GM12878 (cell line): ENCODE measurements at regions not wholly inside any gene's neighbourhood (a gene's known extent, or its start where the extent isn't known, plus 50 kb on each side); places are given as distances from the start of the nearest gene placed in this dataset.

Experiments used
- ATAC-seq: fragments of 200-7000 bp; cut with Tn5 transposase; 3 replicates; pipeline ENCODE4 v1.9.1; 2020; ENCODE audit warnings: mild to moderate bottlenecking, moderate library complexity
- BruUV-seq: library from RNA; stranded (reverse); fragments of 400-500 nt; replicated peaks from 2 replicates; lab custom pipeline; 2021; lab: Mats Ljungman, UMichigan
- CTCF ChIA-PET: fragments of 300-600 bp; sonication (Branson Sonifier 250); formaldehyde crosslinking; extraction: SDS; loops from one replicate; lab custom pipeline; 2021; ENCODE audit warnings: inconsistent platforms; lab: Yijun Ruan, JAX
- POLR2A ChIA-PET: fragments of 350-600 bp; formaldehyde crosslinking; extraction: SDS; loops from one replicate; lab custom pipeline; 2021; ENCODE audit warnings: inconsistent platforms; lab: Charles Lee
- RAD21 ChIA-PET: fragments of 300-600 bp; sonication (Branson Sonifier 250); formaldehyde crosslinking; loops from one replicate; lab custom pipeline; 2023; ENCODE audit warnings: antibody characterized with exemption; ENCODE audit not compliant: unreplicated experiment; lab: Charles Lee
- SMC1A ChIA-PET: fragments of 300-600 bp; sonication (Branson Sonifier 250); formaldehyde crosslinking; loops from one replicate; lab custom pipeline; 2023; ENCODE audit not compliant: unreplicated experiment, uncharacterized antibody; lab: Charles Lee
- DNase-seq: peaks from one replicate; pipeline ENCODE4 v3.0.0-alpha.2; 2011; ENCODE audit warnings: low read depth, low spot score
- FAIRE-seq: peaks from 3 replicates; lab custom pipeline; 2011; peaks lifted over from hg19 to GRCh38; lab: Jason Lieb, UNC
- H2AFZ ChIP-seq: 2 replicates; pipeline ENCODE4 v1.6.0; 2011; ENCODE audit warnings: low read depth, low read length, control low read depth; ENCODE audit not compliant: control insufficient read depth
- H3K27ac ChIP-seq: 2 replicates; pipeline ENCODE4 v1.5.1; 2011; ENCODE audit warnings: control low read depth; ENCODE audit not compliant: control insufficient read depth, insufficient read depth
- H3K27me3 ChIP-seq, 2 experiments: replicated peaks in 1 of 2; 2 replicates each; pipeline versions ENCODE4 v1.6.0 to v1.6.1; 2011; ENCODE audit warnings: low read length in 1 of 2; ENCODE audit not compliant: control insufficient read depth in 2 of 2, insufficient read depth in 2 of 2
- H3K36me3 ChIP-seq, 2 experiments: 2 replicates each; pipeline ENCODE4 v1.5.1; 2011; ENCODE audit warnings: low read length in 1 of 2; ENCODE audit not compliant: control insufficient read depth in 2 of 2, insufficient read depth in 2 of 2
- H3K4me1 ChIP-seq: 2 replicates; pipeline ENCODE4 v1.6.1; 2011; ENCODE audit warnings: mild to moderate bottlenecking, low read length, moderate library complexity, mixed read lengths; ENCODE audit not compliant: control insufficient read depth, insufficient read depth
- H3K4me2 ChIP-seq: 2 replicates; pipeline ENCODE4 v1.6.0; 2011; ENCODE audit warnings: control low read depth; ENCODE audit not compliant: control insufficient read depth, insufficient read depth
- H3K4me3 ChIP-seq: fragments of 200-600 bp; sonication (generic); 2 replicates; pipeline ENCODE4 v1.5.1; 2016
- H3K79me2 ChIP-seq: 2 replicates; pipeline ENCODE4 v1.6.0; 2011; ENCODE audit warnings: low read length; ENCODE audit not compliant: control insufficient read depth, insufficient read depth
- H3K9ac ChIP-seq: 2 replicates; pipeline ENCODE4 v1.8.0; 2011; ENCODE audit warnings: low read length, control low read depth, mixed read lengths; ENCODE audit not compliant: control insufficient read depth, insufficient read depth
- H3K9me3 ChIP-seq: replicated peaks from 3 replicates; pipeline ENCODE4 v1.5.1; 2011; ENCODE audit warnings: mild to moderate bottlenecking, low read length; ENCODE audit not compliant: control insufficient read depth, insufficient read depth
- H4K20me1 ChIP-seq: 2 replicates; pipeline ENCODE4 v1.6.0; 2011; ENCODE audit not compliant: control insufficient read depth, insufficient read depth
- ATF2 ChIP-seq: IDR thresholded peaks from 2 replicates; pipeline ENCODE4 v1.6.1; 2012; ENCODE audit warnings: low read length, inconsistent platforms
- ATF7 ChIP-seq: fragments of 450-650 bp; IDR thresholded peaks from 2 replicates; pipeline ENCODE4 v1.6.1; 2016; ENCODE audit warnings: low read depth, mild to moderate bottlenecking
- BCL3 ChIP-seq: IDR thresholded peaks from 2 replicates; pipeline ENCODE4 v1.6.1; 2011; ENCODE audit warnings: borderline replicate concordance, low read depth, mild to moderate bottlenecking, moderate library complexity, low read length; ENCODE audit not compliant: insufficient read depth, poor library complexity, severe bottlenecking
- BRCA1 ChIP-seq: IDR thresholded peaks from 2 replicates; pipeline ENCODE4 v1.6.1; 2011; ENCODE audit warnings: low read depth, low read length, improper control_type of control experiment
- CHD4 ChIP-seq: fragments of 200-600 bp; sonication (generic); IDR thresholded peaks from 2 replicates; pipeline ENCODE4 v1.6.1; 2016; ENCODE audit warnings: mild to moderate bottlenecking
- MEF2B ChIP-seq: fragments of 450-650 bp; IDR thresholded peaks from 2 replicates; pipeline ENCODE4 v1.6.1; 2018; ENCODE audit warnings: mild to moderate bottlenecking, moderate library complexity; ENCODE audit not compliant: partially characterized antibody, poor library complexity, severe bottlenecking
- NFYB ChIP-seq: IDR thresholded peaks from 2 replicates; pipeline ENCODE4 v1.6.1; 2011; ENCODE audit warnings: low read depth, mild to moderate bottlenecking, low read length, improper control_type of control experiment, moderate library complexity; ENCODE audit not compliant: insufficient read depth
- RB1 ChIP-seq: fragments of 450-650 bp; formaldehyde crosslinking; IDR thresholded peaks from 2 replicates; pipeline ENCODE4 v1.6.1; 2017; ENCODE audit warnings: mild to moderate bottlenecking, borderline replicate concordance
- REST ChIP-seq: IDR thresholded peaks from 2 replicates; pipeline ENCODE4 v1.6.1; 2012; ENCODE audit warnings: mild to moderate bottlenecking, low read depth, low read length
- SMAD5 ChIP-seq: IDR thresholded peaks from 2 replicates; pipeline ENCODE4 v1.6.1; 2016; ENCODE audit warnings: antibody characterized with exemption, low read depth
- ZBTB40 ChIP-seq: fragments of 450-650 bp; IDR thresholded peaks from 2 replicates; pipeline ENCODE4 v1.6.1; 2016; ENCODE audit warnings: mild to moderate bottlenecking, moderate library complexity, borderline replicate concordance
- ZNF207 ChIP-seq: fragments of 450-650 bp; IDR thresholded peaks from 2 replicates; pipeline ENCODE4 v1.6.1; 2014; ENCODE audit warnings: antibody characterized with exemption, mild to moderate bottlenecking, borderline replicate concordance
- ZSCAN29 ChIP-seq: fragments of 450-650 bp; IDR thresholded peaks from 2 replicates; pipeline ENCODE4 v1.6.1; 2017; ENCODE audit warnings: mild to moderate bottlenecking, moderate library complexity
- WGBS: methylation state at CpG from one replicate; pipeline ENCODE4 v1.1.6; 2016; ENCODE audit warnings: low lambda C conversion rate; ENCODE audit not compliant: insufficient replicate concordance, insufficient coverage; ENCODE audit errors: missing lambda C conversion rate; 5-methylcytosine and 5-hydroxymethylcytosine counted together
- in situ Hi-C: fragments of 300-500 bp; cut with MboI; formaldehyde crosslinking; loops from 9 replicates; pipeline ENCODE4 v1.14.3; 2018; ENCODE audit warnings: mixed read lengths
- intact Hi-C: fragments of 100-400 bp; cut with micrococcal nuclease; formaldehyde crosslinking; loops from one replicate; pipeline ENCODE4 v1.14.2; 2022; ENCODE audit not compliant: unreplicated experiment

GRCh38 chrX:11886745-11887144 is 128.7 kb downstream of the MSL3 start:
- no peaks in the 10 kb centered on the region for H3K9me3 ChIP-seq
- ATAC-seq: no peak
- no peak overlapping the region for H3K4me2 ChIP-seq
- POLR2A ChIA-PET: no interaction called here
- CTCF ChIA-PET: no interaction called here
- H2AFZ ChIP-seq: no peak overlapping the region
- H3K4me1 ChIP-seq: no peaks in the 10 kb centered on the region
- H3K27me3 ChIP-seq: no peaks in the 10 kb centered on the region
- TF ChIP-seq NFYB (no peak), REST (no peak), ZNF207 (no peak), ZSCAN29 (no peak), RB1 (no peak), ZBTB40 (no peak), ATF2 (no peak), ATF7 (no peak), BRCA1 (no peak), SMAD5 (no peak), MEF2B (no peak), CHD4 (no peak), BCL3 (no peak)
- H3K79me2 ChIP-seq: no peaks in the 10 kb centered on the region
- WGBS: 18% methylated on average over 1 of the region's 1 CpG
- no TSS peak for BruUV-seq
- H3K4me3 ChIP-seq: no peak overlapping the region
- FAIRE-seq: no peak
- H3K9ac ChIP-seq: no peak overlapping the region
- SMC1A ChIA-PET: interaction anchor here (0.7 kb wide), 1 partner anchor 14 kb away, joined by 3 read pairs; no protein-coding TSS in a partner anchor
- RAD21 ChIA-PET: no interaction called here
- in situ Hi-C loops (no loop called here), intact Hi-C loops (no loop called here)
- no peaks in the 10 kb centered on the region for H4K20me1 ChIP-seq
- no peak for DNase-seq
- no peaks in the 10 kb centered on the region for H3K36me3 ChIP-seq
- H3K27ac ChIP-seq: no peak overlapping the region
